PC-3 (cell line): ENCODE measurements at regions not wholly inside any gene's neighbourhood (a gene's known extent, or its start where the extent isn't known, plus 50 kb on each side); places are given as distances from the start of the nearest gene placed in this dataset.

Experiments used
- CTCF ChIP-seq: fragments of 300-600 bp; sonication (generic); conservative IDR thresholded peaks from 2 replicates; pipeline ENCODE4 v1.5.1; 2017; ENCODE audit warnings: antibody characterized with exemption, low read depth, mild to moderate bottlenecking, low read length
- EZH2 ChIP-seq: fragments of 300-600 bp; sonication (generic); IDR thresholded peaks from one replicate; pipeline ENCODE4 v1.6.1; 2017; ENCODE audit warnings: antibody characterized with exemption, mild to moderate bottlenecking, low read length; ENCODE audit not compliant: unreplicated experiment
- EZH2phosphoT487 ChIP-seq: fragments of 300-600 bp; sonication (generic); IDR thresholded peaks from 2 replicates; pipeline ENCODE4 v1.6.1; 2018; ENCODE audit warnings: mild to moderate bottlenecking, antibody characterized with exemption, low read length, borderline replicate concordance

DNA sequence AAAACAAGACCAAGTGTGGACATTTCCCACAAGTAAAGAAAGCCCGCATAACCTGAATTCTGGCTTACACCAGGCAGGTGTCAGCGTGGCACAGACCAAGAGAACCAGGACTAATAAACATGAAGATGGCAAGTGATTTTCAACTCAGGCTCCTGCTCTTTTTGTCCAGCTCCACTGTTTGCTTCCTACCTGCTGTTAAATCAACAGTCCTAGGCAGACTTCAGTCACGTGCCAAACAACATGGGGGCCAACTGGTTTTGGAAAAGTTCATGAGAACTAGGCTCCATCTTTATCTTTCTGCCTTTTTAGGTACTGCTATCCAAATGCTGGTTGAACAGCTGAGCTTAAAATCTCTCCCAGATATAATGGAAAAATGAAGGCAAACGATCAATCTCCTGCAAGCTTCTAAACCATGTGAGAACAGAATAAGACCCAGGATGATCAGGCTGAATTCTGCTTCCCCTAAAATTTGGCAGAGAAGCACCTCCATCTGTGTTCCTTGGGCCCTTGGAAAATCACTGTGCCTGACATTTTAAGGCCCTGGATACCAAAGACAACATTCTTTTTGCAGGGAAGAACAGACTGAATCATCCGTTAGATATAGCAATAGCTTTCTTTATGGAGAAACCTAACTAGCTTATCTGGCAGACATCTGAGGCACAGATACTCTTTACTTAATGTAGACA is 215.6 kb upstream of the USP15 start:
- TF ChIP-seq CTCF (no peak), EZH2 (no peak), EZH2phosphoT487 (no peak)
